ENCODE measurements at regions not wholly inside any gene's neighbourhood (a gene's known extent, or its start where the extent isn't known, plus 50 kb on each side); places are given as distances from the start of the nearest gene placed in this dataset.

DNA sequence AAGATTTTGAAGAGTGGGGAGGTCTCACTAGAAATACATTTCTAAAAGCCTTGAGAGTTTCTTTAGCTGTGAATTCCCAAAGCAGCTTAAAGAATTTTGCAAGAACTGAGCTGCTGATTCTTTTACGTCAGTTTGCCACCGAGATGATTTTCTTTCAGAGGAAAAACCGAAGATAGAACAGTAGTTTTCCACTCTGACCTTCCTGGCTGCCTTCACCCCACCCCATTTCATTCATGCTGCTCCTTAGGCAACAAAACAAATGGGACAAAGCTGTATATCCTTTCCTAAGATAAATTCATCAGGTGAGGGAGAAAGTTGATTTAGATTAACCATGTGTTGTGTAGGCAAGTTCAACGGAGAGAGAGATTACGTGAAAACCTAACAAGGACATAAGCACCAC, 947.0 kb downstream of the GALC start:
- TF ChIP-seq, protein P1, sequence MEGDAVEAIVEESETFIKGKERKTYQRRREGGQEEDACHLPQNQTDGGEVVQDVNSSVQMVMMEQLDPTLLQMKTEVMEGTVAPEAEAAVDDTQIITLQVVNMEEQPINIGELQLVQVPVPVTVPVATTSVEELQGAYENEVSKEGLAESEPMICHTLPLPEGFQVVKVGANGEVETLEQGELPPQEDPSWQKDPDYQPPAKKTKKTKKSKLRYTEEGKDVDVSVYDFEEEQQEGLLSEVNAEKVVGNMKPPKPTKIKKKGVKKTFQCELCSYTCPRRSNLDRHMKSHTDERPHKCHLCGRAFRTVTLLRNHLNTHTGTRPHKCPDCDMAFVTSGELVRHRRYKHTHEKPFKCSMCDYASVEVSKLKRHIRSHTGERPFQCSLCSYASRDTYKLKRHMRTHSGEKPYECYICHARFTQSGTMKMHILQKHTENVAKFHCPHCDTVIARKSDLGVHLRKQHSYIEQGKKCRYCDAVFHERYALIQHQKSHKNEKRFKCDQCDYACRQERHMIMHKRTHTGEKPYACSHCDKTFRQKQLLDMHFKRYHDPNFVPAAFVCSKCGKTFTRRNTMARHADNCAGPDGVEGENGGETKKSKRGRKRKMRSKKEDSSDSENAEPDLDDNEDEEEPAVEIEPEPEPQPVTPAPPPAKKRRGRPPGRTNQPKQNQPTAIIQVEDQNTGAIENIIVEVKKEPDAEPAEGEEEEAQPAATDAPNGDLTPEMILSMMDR (conservative IDR thresholded peaks at IDR 0.05; ENCODE audit: low read depth, low read length) = no peak
- TF ChIP-seq EZH2 (IDR thresholded peaks at IDR 0.05; ENCODE audit: borderline replicate concordance, low read depth, low read length, poor library complexity, severe bottlenecking) = no peak
